RCC 7860 (cell line): ENCODE measurements at regions not wholly inside any gene's neighbourhood (a gene's known extent, or its start where the extent isn't known, plus 50 kb on each side); places are given as distances from the start of the nearest gene placed in this dataset.
A peak's percentile ranks its signal among the peaks of the same experiment; 100 is the strongest.

ENCODE experiments used
- DNase-seq: peaks from one replicate; pipeline ENCODE4 v3.0.0-alpha.2; 2015; ENCODE audit warnings: low spot score
- FAIRE-seq: peaks from 2 replicates; lab custom pipeline; 2012; peaks lifted over from hg19 to GRCh38; lab: Jason Lieb, UNC

DNA sequence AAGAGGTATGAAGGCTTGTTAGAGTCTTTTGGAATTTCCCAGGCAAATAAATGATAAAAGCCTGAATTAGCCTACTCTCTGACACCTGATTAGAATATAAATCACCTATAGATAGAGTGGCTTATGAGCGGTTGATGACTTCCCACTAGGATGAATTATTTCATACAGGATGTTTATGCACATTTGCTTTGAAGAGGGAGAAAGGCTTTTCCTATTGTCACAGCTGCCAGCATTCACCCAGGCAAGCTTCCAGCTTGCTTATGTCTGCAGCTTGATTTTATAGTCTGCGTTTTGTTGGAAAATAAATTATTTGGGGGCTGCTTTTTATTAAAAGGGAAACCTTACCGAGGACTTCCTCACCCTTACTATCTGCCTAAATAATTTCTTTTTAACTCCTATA is 51.3 kb upstream of the EIF2S2 start:
- FAIRE-seq (no peak), DNase-seq (no peak)

- no peak for DNase-seq
- no peak for FAIRE-seq
Observed at GRCh38 chr20:34164381-34164984, 52.4 kb upstream of the EIF2S2 start.

DNA sequence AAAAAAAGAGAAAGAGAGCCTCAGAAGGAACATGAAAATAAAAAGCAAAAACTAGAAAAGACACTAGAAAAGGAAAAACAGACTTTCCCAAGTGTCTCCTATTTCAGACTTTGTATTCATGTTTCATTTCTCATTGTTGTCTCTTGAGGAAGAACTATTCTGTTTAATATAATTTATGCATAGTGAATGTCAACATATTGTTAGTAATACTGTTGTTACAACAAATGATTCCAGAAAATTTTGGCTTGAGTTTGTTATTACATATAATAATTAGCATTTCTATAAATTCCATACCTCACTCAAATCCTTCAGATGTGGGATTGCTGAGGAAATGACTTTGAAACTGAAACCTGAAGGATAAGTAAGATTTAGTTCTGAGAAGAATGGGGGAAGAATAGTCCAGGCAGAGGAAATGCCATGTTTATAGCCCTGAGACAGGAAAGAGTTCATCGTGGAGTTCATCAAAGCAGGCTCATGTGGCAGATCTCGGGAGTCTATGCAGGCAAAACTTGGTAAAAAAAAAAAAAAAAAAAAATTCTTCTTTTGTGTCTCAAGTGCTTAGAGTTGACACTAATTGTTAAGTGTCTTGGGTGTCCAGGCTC is 53.1 kb upstream of the EIF2S2 start:
- FAIRE-seq (no peak), DNase-seq (no peak)

DNA sequence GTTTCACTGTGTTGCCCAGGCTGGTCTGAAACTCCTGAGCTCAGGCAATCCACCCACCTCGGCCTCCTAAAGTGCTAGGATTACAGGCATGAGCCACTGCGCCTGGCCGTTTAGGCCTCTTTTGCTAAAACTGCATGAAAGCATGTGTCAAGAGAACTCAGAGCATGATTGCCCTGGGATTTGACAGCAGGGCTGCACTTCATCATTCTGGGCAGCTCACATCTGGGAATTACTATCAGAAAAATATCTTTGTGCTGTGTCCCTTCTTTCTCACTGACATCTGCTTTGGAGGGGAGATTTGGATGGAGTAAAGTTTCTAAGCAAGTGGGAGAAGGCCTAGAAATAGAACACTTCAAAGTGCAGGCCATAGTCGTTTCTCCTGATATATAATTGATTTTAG is 59.6 kb upstream of the EIF2S2 start:
- FAIRE-seq (no peak), DNase-seq (no peak)

DNA sequence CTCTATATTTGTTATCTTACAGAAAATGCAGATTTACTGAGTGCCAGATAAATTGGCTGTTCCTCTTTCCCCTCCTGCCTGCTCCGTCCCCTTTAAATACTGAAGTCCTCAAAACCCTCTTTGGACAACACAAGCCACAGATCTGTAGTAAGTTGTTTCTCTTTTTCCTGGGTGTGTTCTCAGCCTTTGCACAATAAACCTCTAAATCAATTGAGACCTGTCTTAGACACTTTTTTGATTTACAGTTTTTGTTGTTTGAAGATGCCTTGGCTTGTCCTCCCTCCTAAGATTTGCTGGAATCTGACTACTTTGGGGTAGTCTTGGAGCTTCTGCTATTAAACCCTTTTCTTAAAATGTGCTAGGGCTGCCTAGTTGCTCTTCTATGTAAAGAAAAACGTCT is 60.9 kb upstream of the EIF2S2 start:
- no peak for FAIRE-seq
- DNase-seq, result no peak

- FAIRE-seq (no peak), DNase-seq (no peak)
Observed at GRCh38 chr20:34175079-34175478, 63.0 kb upstream of the EIF2S2 start.

- FAIRE-seq (no peak), DNase-seq (no peak)
Observed at GRCh38 chr20:34175879-34176278, 63.8 kb upstream of the EIF2S2 start.

DNA sequence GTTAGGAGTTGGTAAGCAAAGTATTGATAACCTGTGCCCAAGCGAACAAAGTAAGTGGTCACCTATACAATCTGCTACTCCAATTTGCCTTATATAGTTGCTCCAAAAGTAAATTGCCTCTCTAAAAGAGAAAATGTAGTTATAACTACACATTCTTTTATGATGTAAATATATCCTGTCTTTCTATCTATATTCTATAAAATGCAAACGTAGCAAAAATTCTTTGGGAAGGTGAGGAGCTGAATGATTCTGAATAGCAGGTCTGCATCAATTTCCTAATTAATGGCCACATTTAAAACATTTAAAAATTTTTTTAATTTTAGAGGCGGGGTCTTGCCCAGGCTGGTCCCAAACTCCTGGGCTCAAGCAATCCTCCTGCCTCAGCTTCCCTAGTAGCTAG is 64.2 kb upstream of the ASIP start:
- FAIRE-seq (no peak), DNase-seq (no peak)

DNA sequence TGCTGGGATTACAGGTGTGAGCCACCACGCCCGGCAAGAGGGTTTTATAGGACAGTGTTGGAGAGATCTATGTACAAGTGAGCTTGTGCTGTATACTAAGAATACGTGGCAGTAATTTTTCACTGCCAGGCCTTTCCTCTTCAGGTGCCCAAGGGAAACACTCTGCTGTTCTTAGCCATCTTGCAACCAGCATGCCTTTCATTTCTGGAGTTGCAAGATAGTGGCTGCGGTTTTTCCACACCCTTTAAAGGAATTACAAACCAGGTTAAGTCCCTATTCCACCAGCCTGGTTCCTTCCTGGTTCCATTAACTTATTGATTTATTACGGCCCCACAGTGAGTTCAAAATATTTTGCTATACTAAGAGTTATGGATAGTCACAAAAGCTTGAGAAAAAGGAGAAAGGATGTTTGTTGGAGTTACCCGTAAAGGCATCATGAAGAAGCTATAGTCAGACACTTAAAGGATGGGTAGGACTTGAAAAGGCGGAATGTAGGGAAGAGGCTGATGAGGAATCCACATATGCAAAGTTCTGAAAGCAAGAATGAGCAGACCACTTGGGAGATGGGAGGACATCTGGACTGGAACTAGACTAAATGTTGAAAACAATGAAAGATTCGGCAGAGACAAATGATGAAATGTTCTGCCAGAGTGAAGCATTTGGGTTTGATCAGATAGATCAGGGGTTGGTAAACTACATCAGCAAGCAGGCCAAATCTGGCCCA is 61.4 kb upstream of the ASIP start:
- FAIRE-seq (no peak), DNase-seq (no peak)

DNA sequence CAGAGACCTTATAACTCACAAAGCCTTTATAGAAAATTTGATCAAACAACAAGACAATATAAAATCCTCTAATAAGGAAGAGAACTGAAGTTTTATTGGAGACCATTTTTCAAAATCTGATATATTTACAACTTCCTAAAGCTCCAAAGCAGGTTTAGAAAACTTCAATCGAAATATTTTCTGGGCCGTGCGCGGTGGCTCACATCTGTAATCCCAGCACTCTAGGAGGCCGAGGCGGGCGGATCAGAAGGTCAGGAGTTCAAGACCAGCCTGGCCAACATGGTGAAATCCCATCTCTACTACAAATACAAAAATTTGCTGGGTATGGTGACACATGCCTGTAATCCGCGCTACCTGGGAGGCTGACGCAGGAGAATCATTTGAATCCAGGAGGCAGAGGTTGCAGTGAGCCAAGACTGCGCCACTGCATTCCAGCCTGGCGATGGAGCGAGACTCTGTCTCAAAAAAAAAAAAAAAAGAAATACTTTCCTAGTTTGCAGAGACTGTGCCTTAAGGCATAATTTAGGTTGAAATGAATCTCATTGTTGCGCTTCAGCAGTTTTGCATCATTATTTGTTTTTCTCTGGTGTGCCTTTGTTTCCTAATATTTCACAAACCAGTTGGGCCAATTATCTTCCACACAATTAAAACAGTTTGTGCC is 60.6 kb upstream of the ASIP start:
- no peak for DNase-seq
- FAIRE-seq, result no peak

DNA sequence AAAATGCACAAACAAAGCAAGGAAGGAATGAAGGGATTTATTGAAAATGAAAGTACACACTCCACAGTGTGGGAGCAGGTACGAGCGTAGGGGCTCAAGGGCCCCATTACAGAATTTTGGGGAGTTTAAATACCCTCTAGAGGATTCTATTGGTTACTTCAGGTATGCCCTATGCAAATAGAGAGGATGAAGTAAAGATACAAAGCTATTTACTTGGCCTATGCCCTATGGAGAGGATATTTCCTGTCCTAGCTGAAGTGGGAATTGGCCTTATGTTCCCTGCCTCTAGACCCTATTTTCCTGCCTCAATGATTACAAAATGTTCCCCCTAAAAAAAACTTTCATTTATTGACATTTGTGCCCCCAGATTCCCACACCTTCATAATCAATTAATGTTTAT is 59.7 kb upstream of the ASIP start:
- DNase-seq (no peak), FAIRE-seq (no peak)

DNA sequence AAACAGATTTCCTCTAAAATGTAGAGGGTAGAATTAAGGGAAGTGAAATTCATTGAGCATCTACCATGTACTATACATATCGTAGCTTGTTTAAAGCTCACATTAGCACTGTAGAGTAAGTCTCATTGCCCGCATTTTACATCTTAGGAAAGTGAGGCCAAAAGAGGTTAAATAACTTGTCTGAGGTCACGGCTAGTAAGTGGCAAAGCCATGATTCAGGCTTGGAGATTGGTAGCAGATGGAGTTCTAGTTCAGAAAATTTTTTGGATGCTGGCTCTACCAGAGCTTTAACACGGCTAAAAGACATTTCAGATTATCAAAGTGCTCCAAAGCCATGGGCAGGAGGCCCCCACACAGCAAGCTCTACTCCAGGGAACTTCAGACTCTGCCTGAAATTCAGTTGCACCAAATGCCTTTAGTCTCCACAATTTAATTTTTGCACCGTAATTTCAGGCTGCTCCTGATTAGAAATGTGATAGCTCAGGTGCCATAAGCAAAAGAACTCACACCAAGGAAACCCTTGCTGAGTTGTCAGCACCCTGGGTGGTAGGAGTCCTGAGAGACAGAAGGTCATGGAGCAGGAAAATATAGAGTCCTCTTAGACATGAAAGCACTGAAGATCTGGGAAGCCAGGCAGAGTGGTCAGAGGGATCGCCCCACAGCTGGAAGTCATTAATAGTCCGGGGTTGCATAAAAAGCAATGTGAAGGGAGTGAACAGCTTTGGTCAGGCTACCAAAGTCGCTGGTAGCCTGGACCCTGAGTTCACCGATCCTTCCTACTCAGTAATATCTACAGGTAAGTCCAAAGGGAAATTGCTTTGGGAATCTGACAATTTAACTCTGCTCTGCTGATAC is 55.2 kb upstream of the ASIP start:
- no peak for FAIRE-seq
- no peak for DNase-seq

GRCh38 chr20:34189572-34190163 is 51.6 kb upstream of the ASIP start:
- FAIRE-seq, result no peak
- DNase-seq, result no peak

DNA sequence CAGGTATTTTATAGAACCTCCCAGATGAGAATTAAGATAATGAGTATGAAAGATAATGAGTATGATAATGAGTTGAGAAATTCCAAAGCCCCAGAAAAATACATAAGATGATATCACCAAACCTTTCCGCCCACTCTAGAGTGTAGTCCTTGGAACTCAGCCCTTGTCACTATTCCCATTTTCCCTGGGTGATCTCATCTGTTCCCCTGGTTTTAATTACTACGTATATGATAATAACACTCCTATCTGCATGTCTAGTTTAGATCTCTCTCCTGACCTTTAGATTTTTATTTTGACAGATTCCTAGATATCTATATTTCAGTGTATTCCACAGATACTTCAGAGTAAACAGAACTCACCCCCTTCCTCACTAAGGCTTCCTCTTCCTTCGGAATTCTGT is 51.0 kb upstream of the ASIP start:
- no peak for FAIRE-seq
- DNase-seq, result no peak

DNA sequence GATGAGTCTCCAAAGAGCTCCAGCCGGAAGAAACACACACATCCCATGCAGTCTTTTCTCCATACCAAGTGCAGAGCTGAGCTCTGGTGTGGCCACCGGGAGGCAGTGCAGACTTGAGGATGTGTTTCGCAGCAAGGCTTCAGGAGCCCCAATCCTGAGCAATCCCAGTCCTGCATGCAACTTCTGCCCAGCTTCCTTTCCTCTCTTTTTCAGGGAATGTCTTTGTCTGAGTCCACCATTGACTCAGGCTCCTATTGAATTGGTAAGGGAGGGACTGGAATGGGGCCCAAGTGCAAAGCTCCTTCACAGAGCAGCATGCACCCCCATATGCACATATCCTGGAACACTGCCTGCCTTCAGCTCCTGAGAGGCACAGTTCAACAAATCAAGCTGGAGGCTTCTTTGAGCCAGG is 50.5 kb upstream of the ASIP start:
- no peak for FAIRE-seq
- DNase-seq, result peak; percentile 46
